Pons (tissue), 1 donor: ENCODE measurements at regions not wholly inside any gene's neighbourhood (a gene's known extent, or its start where the extent isn't known, plus 50 kb on each side); places are given as distances from the start of the nearest gene placed in this dataset.
A peak's percentile ranks its signal among the peaks of the same experiment; 100 is the strongest.
"Not testable (repeated sequence)": the region's sequence is repeated elsewhere in the genome, so short reads cannot be mapped to it uniquely, and the experiment has no call there.

Source experiments
- DNase-seq: peaks from one replicate; pipeline ENCODE4 v3.0.0-alpha.2; 2016; ENCODE audit warnings: low spot score

- no peak for DNase-seq
Measured at GRCh38 chr5:63111891-63112290, 533.3 kb downstream of the LRRC70 start.

- DNase-seq = no peak
Measured at GRCh38 chr5:63101870-63102269, 523.3 kb downstream of the LRRC70 start.

GRCh38 chr5:63097286-63097685, 518.7 kb downstream of the LRRC70 start:
- DNase-seq = no peak

- DNase-seq = no peak
Measured at GRCh38 chr5:63094730-63095129, 516.1 kb downstream of the LRRC70 start.

GRCh38 chr5:63089147-63089546, 510.5 kb downstream of the LRRC70 start:
- peak; percentile 24 for DNase-seq

GRCh38 chr5:63085561-63085960, 506.9 kb downstream of the LRRC70 start:
- no peak for DNase-seq

GRCh38 chr5:63083689-63084088, 505.1 kb downstream of the LRRC70 start:
- not testable (repeated sequence) for DNase-seq

- DNase-seq = no peak
Measured at GRCh38 chr5:63081402-63081801, 502.8 kb downstream of the LRRC70 start.

- DNase-seq = no peak
Measured at GRCh38 chr5:63070001-63070400, 491.4 kb downstream of the LRRC70 start.

- DNase-seq = no peak
Measured at GRCh38 chr5:63055421-63055820, 476.8 kb downstream of the LRRC70 start.

- DNase-seq = no peak
Measured at GRCh38 chr5:63053019-63053638, 474.5 kb downstream of the LRRC70 start.

GRCh38 chr5:63050916-63051315, 472.3 kb downstream of the LRRC70 start:
- no peak for DNase-seq

- DNase-seq = no peak
Measured at GRCh38 chr5:63049935-63050334, 471.3 kb downstream of the LRRC70 start.

- DNase-seq = no peak
Measured at GRCh38 chr5:63043792-63044191, 465.2 kb downstream of the LRRC70 start.

GRCh38 chr5:63032343-63032742, 453.7 kb downstream of the LRRC70 start:
- no peak for DNase-seq

- no peak for DNase-seq
Measured at GRCh38 chr5:63029891-63030290, 451.3 kb downstream of the LRRC70 start.

GRCh38 chr5:63025679-63026078, 447.1 kb downstream of the LRRC70 start:
- DNase-seq = no peak

GRCh38 chr5:63022403-63022802, 443.8 kb downstream of the LRRC70 start:
- DNase-seq = no peak

- DNase-seq = no peak
Measured at GRCh38 chr5:63011158-63011557, 432.5 kb downstream of the LRRC70 start.

GRCh38 chr5:63008195-63008594, 429.6 kb downstream of the LRRC70 start:
- DNase-seq = no peak

- DNase-seq = not testable (repeated sequence)
Measured at GRCh38 chr5:62994842-62995241, 416.2 kb downstream of the LRRC70 start.

- DNase-seq = no peak
Measured at GRCh38 chr5:62985749-62986148, 407.1 kb downstream of the LRRC70 start.

- no peak for DNase-seq
Measured at GRCh38 chr5:62982348-62982747, 403.7 kb downstream of the LRRC70 start.

GRCh38 chr5:62980884-62981283, 402.3 kb downstream of the LRRC70 start:
- DNase-seq = no peak

GRCh38 chr5:62979472-62979871, 400.9 kb downstream of the LRRC70 start:
- no peak for DNase-seq
